Fibroblast of skin of left quadriceps (primary cell): ENCODE measurements at regions not wholly inside any gene's neighbourhood (a gene's known extent, or its start where the extent isn't known, plus 50 kb on each side); places are given as distances from the start of the nearest gene placed in this dataset.

Source experiments
- DNase-seq, 2 experiments: peaks; one replicate each; pipeline ENCODE4 v3.0.0-alpha.2; 2013; ENCODE audit warnings: low read depth in 2 of 2

GRCh38 chr5:174335682-174336364, 290.3 kb downstream of the NSG2 start:
- DNase-seq: no peak

- DNase-seq: no peak
Observed at GRCh38 chr5:174336479-174336878, 291.0 kb downstream of the NSG2 start.

GRCh38 chr5:174337276-174338184, 292.0 kb downstream of the NSG2 start:
- DNase-seq: no peak

GRCh38 chr5:174338185-174339010, 292.9 kb downstream of the NSG2 start:
- DNase-seq: no peak

GRCh38 chr5:174339130-174339529, 293.6 kb downstream of the NSG2 start:
- no peak for DNase-seq

GRCh38 chr5:174340226-174340625, 294.7 kb downstream of the NSG2 start:
- DNase-seq: no peak

- DNase-seq: no peak
Observed at GRCh38 chr5:174342696-174343095, 297.2 kb downstream of the NSG2 start.

- no peak for DNase-seq
Observed at GRCh38 chr5:174343826-174344225, 298.3 kb downstream of the NSG2 start.

GRCh38 chr5:174344335-174344734, 298.8 kb downstream of the NSG2 start:
- DNase-seq: no peak

GRCh38 chr5:174347183-174347582, 301.7 kb downstream of the NSG2 start:
- no peak for DNase-seq

- DNase-seq: no peak
Observed at GRCh38 chr5:174348311-174348981, 302.9 kb downstream of the NSG2 start.

- DNase-seq: no peak
Observed at GRCh38 chr5:174352681-174353080, 307.2 kb downstream of the NSG2 start.

GRCh38 chr5:174354571-174354970, 309.1 kb downstream of the NSG2 start:
- no peak for DNase-seq

- DNase-seq: peak; percentile 75 to 78
Observed at GRCh38 chr5:174355208-174355612, 309.7 kb downstream of the NSG2 start.

GRCh38 chr5:174355995-174356394, 310.5 kb downstream of the NSG2 start:
- DNase-seq: no peak

- no peak for DNase-seq
Observed at GRCh38 chr5:174356536-174356935, 311.0 kb downstream of the NSG2 start.

GRCh38 chr5:174358276-174358675, 312.8 kb downstream of the NSG2 start:
- no peak for DNase-seq

- DNase-seq: no peak
Observed at GRCh38 chr5:174359071-174359470, 313.6 kb downstream of the NSG2 start.

GRCh38 chr5:174362514-174362913, 317.0 kb downstream of the NSG2 start:
- DNase-seq: no peak

GRCh38 chr5:174363934-174364333, 318.4 kb downstream of the NSG2 start:
- DNase-seq: no peak

GRCh38 chr5:174364676-174365075, 319.2 kb downstream of the NSG2 start:
- no peak for DNase-seq
